Uterus (tissue), 2 donors: ENCODE measurements at regions not wholly inside any gene's neighbourhood (a gene's known extent, or its start where the extent isn't known, plus 50 kb on each side); places are given as distances from the start of the nearest gene placed in this dataset.

Source experiments
- CTCF ChIP-seq, 4 experiments: fragments of 200-600 bp in 2 of 4; fragments of 450-650 bp in 2 of 4; sonication (generic) in 2 of 4; IDR thresholded peaks; one replicate each; pipeline ENCODE4 v1.5.1; 2016 to 2019; ENCODE audit warnings: antibody characterized with exemption in 4 of 4, mild to moderate bottlenecking in 2 of 4, moderate library complexity in 1 of 4
- POLR2A ChIP-seq, 2 donors: fragments of 450-650 bp; IDR thresholded peaks; one replicate each; pipeline ENCODE4 v1.6.1; 2016; ENCODE audit warnings: antibody characterized with exemption in 2 of 2, mild to moderate bottlenecking in 1 of 2, moderate library complexity in 1 of 2

GRCh38 chr3:28606283-28606682 lies 257.7 kb upstream of the AZI2 start:
- TF ChIP-seq CTCF (IDR thresholded peaks at IDR 0.05) (no peak), POLR2A (IDR thresholded peaks at IDR 0.05) (no peak)
